NCI-H1694 treated with DMSO at 0.1 percent for 48 hours (cell line): ENCODE measurements at regions not wholly inside any gene's neighbourhood (a gene's known extent, or its start where the extent isn't known, plus 50 kb on each side); places are given as distances from the start of the nearest gene placed in this dataset.
A peak's percentile ranks its signal among the peaks of the same experiment; 100 is the strongest.

Experiments used
- DNase-seq: peaks from one replicate; lab custom pipeline; 2025; lab: John Stamatoyannopoulos, UW

DNA sequence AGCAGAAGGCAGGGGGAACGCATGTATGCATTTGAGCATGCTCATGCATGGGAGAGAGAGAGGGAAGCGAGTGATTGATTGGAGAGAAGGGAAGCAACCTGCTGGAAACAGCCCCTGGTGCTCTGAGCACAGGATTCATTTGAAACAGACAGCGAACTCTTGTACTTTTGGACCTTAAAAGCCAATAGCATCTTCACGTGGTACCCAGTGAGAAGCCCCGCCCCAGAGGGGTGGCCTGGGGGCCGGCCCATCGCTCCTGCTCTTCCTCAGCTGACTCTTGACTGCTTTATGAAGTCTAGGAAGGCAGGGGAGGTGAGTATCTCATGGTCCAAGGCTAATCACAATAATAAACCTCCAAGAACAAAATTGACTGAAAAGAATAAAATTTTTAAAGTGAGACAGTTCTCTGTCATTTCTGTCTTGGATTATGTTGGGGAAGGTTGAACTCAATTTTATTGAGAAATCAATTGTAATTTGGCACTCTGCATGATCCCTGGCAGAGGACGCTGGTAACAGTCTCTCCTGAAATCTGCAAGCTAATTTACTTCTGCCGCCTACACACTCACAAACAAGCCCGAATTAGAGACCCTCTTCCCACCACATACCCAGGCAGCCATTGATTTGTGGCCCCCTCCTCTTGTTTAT, 168.2 kb upstream of the PPARGC1A start:
- no peak for DNase-seq

DNA sequence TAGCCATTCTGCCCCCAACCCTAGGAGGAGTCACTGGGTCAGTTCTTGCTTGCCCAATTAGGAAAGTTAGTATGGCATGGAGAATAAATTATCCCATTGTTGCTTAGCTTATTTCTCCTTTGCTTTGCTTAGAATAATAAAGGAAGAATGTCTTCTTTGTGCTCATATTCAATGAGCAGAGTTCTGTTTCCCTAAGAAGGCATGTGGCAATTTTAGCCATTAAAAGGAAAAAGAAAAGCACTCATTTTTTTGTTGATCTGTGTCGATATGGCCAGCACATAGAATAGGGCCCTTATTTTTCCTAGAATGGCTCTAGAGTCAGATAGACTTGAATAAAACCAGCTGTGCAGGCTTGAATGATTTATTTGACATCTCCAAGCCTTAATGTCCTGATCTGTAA, 166.4 kb upstream of the PPARGC1A start:
- DNase-seq: no peak

DNA sequence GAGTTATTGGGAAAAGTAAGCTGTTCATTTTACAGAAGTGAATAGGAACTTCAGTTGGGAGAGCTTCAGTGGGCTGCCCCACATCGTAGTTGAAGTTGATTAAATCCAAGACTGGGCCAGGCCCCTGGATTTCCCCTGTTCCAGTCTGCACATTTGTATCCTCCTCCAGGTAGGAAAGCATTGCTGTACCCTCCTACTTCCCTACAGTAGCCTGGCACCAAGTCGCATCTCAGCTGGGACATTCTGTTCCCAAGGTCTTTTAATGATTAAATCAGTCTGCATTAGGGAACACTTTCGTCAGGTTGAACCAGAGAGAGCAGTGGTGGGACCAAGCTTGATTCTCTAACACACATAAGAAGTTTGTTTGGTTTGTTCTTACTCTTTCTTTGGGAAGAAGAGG, 165.8 kb upstream of the PPARGC1A start:
- no peak for DNase-seq

DNA sequence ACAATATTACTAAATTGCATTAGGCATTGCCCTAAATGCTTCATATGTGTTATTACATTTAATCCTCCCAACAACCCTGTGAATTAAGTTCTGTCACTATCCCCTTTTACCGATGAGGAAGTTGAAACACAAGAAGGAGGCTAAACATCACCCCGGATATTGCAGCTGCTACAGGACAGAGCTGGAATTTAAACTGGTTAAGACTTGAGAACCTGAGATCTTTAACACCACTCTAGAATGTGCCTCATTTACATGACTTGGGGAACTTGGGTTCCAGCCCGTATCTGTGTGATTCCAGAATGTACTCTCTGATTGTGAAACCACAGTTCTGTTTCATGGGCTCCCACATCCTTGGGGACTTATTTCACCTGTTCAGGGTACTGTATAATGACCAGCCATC, 165.1 kb upstream of the PPARGC1A start:
- DNase-seq: no peak

DNA sequence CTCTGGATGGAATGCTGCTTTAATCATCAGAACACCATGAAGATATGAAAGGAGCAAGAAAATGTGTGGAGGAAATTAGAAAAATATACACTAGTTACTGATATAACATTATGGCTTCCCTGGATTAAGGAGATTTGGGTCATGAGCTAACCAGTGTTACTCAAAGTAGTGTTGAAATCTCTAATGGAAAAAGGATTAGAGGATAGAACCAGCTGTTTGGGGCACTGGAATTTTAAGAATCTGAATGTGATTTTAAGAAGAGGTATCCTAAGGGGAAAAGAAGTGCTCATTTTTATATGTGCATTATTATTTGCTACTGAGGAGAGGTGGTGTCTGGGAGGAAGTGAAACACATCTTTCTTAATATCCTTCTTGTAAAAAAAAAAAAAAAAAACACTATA, 164.1 kb upstream of the PPARGC1A start:
- DNase-seq: no peak

DNA sequence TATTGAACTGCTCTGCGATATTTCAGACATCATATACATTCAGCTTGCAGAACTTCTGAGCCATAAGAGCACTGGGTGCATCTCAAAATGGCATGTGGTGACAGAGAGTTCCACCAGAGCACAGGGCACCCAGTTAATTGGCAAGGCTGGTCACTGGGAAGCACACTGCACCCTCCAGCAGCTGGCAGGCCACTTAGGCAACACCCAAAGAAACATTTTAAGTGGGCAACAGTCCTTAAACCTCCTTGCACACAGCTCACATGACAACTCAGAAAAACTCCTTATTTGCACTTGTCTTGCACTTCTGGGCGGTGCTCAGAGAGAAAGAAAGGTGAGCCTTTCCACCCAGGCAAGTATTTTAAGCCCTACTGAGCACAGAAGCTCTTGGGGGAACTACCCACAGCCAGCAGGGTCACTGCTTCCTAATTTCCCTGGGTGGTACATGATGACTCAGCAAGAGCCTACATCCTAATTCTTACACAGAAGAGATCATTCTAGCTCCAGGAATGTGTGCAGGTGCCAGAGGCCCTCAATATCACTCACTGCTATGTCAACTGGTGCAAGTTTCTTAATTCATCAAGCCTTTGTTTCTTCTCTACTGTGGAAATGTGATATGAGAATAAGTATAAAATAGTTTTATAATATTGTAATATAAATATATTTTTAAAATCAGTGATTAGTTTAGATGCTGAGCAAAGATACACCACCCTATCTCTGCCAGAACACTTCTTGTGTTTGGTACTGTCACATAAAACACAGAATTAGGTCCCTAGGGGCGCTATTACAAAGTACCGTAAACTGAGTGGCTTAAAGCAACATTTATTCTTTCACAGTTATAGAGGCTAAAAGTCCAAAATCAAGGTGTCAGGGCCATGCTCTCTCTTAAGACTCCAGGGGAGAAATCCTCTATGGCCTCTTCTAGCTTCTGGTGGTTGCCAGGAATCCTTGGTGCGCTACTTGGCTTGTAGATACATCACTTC, 155.1 kb upstream of the PPARGC1A start:
- DNase-seq: no peak

DNA sequence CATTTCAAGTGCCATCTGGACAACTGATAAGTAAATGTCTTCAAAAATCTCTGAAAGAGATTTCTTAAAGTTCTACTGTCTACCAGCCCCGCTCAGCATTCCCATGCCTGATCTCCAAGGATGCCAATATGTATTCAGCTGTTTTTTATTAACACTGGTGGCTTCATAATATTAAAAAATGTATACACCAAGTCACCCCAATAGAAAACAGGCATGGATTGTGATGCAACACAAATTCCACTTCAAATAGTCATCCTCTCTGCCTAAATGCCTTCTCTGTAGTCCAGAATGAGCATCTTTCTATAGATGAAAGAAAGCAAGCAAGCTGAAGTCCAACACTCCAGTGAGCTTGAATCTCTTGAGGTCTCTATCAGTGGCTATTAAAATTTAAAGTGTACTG, 152.2 kb upstream of the PPARGC1A start:
- no peak for DNase-seq

DNA sequence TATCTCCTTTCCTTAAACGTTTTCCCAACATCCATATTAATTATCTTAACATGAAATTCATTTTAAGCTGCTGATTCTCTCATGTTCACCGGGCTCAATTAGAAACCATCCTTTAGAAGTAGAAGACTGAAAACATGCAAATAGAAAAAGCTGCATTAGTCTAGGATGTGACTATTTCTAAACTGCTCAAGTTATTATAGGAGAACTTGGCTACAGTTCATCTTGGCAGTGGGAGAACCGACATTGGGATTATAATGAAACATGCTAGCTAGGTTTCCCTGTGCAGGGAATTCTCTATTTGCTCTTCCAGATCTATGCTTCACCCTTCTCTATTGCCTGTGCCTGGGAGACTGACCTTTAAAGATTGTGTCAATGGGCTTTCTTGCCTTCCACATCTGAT, 151.0 kb upstream of the PPARGC1A start:
- no peak for DNase-seq

DNA sequence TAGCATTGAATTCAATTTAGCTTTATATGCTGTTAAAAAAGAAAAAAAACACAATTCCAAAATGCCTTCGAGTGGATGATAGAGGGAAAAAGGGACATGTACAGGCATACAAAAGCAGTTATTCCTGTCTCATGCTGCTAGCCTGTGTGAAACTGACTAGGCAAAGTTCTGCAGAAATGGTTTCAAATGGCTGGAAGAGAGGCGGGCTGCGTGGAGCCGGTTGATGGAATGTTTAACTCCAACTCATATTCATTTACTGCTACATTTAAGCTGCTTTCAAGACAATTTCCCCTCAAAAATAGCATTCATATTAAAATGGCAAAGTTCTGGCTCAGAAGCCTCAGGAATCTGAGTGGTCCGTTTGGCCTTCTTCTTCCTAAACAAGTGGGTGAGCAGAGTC, 143.8 kb upstream of the PPARGC1A start:
- DNase-seq: no peak

DNA sequence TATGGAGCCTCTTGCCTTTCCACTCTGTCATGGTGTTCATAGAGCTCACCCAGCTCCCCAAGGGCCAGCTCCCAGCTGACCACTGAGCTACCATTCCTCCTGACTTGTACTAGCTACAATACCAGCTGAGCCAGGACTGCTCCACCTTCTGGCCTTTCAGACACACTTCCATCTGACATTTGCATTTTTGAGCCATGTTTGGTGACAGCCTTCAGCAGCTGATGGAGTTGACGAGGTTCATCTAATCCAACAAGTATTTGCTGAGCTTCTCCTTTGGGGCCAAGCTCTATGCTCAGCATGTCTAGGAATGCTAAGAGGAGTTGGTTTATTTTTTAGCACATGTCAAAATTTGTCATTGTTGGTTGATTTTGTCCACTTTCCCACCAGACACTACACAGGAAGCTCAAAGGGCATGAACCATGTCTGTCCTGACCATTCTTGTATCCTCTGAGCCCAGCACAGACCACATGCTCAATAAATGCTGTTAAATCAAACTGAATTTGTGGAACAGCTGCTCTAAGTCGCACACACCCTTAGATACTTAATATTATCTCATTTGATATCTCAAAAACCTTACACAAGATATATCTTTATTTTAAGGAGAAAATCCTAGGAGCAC, 142.6 kb upstream of the PPARGC1A start:
- DNase-seq: no peak

DNA sequence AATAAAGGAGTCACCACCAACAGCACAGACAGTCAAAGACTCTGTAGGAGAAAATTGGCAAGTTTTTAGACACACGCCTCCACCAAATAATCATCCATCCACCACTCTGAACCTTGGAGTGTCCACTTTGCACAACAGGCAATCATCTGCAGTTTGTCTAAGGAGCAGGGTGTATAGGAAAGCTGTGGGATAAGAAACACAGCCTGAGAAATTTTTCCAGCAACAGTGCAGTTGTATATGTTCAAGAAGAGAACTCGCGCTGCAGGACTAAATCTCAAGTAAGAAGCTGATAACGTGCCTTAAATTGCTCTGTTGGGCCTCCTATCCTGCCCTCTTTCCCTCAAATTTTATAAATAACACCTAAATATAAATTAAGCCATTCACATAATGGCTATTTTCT, 136.7 kb upstream of the PPARGC1A start:
- DNase-seq: no peak

DNA sequence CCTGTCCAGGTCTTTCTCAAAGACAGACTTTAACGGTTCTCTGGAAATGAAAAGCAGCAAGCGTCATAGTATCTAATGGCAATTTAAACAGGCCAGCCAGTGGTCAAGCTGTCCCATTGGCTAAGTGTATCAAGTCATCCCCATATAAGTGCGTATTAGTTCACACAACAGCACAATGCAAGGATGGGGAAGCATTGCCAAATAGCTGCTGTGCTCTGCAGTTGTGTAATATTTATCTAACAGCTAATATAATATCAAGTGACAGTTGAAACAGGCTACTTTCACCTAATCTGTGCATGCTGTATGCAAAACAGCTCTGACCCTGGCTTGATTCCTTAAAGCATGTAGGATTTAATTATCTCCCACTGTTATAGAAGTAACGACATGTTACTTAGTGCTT, 134.8 kb upstream of the PPARGC1A start:
- DNase-seq: no peak

DNA sequence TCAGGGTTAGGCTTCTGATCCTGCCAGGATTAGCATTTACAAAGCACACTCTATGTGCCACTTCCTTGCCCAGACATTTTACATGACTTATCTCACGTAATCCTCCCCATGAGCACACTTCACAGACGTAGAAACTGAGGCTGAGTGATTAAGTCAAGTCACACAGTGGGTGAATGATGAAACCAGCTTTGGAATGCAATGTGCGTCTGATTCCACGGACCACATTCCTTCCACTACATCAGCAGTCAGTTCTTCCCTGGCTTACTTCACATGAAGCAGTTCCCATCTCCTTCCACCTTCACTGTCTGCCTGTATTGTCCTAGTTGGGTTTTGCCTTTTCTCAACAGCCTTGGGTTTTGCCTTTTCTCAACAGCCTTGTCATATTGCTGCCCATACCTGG, 134.3 kb upstream of the PPARGC1A start:
- DNase-seq: no peak

DNA sequence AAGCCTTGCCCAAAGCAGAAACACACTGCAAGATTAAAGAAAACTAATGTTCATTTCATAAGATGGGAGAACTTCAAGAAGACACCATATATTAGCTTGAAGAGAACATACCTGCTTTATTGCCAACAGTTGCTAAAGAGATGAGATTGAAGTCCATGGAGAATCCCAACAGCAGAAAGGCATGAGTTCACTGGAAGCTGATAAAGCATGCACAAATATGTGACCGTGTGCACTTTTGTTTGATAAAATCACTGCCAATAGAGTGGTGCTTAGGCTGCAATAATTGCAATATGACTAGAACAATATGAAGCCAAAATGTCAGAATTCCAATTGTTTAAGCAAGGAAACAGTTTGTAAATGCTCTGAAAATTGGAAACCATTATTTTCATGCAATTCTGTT, 125.9 kb upstream of the PPARGC1A start:
- DNase-seq: no peak

DNA sequence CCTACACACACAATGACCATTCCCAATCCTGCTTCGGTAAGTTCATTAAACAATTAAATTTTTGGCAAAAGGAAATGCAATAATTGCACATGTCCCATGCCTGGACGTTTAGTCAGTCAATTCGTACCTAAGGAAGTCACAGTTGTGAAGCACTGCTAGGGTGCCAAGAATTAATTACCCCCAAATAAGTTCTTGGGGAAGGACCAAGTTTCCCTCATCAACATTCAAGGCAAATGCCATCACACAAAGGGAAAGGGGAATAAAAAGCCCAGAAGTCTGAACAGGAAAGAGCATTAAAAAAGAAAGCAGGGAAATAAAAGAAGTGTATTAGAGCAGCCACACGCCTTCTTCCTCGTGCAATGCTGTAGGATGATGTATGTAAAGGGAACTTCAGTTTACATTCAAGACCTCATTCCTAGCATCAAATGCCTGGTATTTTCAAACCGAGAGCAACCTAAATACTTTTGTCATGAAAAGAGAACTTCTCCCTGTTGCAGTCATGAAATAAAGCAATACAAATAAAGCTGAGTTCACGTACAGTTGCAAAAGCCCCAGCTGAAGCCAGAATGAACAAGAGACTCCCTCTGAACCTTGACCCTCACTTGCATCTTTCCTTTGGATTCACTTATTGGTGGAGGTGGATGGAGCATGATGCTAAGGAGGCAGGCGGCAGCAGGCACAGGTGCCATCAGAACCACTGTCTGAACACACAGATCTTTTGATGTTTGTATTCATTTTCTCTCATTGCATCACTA, 124.0 kb upstream of the PPARGC1A start:
- DNase-seq: no peak

DNA sequence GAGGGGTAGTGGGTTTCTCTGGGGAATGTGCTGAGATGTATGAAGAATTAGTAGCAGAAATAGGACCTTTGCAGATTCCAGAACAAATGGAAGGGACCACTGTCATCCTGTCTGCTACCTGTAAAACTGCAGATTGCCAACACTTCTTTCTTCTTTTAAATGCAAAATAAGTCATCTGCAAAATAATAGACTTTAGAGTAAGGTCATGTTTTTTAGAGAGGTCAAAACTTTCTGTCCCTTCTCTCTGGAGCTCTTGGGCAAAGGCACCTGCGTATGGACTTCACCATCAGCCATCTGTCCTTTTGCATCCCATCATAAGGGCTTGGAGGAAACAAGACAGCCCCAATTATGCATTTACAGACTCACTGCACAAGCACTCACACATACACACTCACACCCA, 121.1 kb upstream of the PPARGC1A start:
- DNase-seq: no peak

DNA sequence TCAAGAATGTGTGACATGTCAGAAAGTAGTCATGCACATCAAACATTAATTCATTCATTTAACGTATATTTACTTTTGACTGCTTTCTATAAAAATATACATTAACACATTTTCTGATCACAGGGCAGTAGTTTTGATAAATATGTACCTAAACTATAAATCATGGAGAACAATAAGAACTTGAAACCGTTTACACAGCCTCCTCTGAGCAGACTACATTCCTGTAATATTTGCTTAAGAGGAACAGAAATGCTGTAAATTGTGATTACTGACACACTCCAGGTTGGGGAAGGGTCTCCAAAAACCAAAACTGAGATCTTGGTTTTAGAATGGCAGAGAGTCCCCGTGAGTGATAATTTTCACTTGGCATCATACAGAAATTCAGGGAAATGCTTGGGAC, 120.7 kb upstream of the PPARGC1A start:
- DNase-seq: peak; percentile 13

DNA sequence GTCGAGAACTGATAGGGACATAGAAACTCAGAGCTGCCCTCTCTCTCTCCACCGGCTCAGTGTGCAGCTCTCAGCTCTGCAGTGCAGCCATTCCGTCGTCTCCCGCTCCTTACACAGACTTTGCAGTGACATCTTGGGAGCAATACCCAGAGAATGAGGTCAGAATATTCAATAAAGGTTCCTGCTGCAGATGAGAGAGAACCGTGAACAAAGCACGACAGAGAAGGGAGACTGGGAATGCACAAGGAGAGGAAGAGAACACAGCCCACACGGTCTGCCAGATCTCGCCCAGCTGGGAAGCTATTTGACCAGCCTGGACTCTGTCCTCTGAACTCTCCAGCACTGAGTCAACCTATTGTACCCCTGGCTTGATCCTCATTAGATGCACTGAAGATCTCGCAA, 118.0 kb upstream of the PPARGC1A start:
- DNase-seq: no peak

DNA sequence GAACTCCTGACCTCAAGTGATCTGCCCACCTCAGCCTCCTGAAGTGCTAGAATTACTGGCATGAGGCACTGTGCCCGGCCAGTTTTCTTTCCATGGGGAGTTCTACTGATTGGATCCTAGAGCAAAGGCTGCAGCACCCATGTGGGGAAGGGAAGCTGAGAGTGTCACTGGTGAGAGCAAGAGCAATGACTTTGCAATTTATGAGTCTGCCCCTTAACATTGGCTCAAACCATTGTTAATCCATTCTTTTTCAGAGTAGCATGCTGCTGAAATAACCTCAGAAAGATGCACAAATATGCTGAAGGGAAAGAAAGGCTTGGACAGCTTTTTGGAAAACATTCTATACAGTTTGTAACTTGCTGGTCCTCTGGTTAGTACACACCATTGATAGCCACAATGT, 116.4 kb upstream of the PPARGC1A start:
- no peak for DNase-seq

DNA sequence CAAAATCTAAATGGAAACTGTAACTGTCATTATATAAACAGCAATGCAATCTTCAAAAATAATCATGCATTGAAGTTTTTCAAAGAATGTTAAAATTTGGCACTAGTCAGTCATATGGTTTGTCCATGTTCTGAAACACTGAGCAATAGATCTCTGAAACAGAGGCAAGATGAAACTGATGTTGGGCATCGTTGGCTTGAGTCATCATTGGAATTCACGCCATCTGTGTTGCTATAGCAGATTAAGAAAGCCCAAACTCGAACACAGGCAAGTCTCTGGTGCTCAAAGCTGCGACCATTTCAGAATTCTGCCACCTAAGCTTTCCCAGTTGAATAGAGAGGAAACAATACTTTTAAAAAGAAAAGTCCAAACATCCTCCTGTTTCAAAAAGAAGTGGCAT, 114.1 kb upstream of the PPARGC1A start:
- no peak for DNase-seq

DNA sequence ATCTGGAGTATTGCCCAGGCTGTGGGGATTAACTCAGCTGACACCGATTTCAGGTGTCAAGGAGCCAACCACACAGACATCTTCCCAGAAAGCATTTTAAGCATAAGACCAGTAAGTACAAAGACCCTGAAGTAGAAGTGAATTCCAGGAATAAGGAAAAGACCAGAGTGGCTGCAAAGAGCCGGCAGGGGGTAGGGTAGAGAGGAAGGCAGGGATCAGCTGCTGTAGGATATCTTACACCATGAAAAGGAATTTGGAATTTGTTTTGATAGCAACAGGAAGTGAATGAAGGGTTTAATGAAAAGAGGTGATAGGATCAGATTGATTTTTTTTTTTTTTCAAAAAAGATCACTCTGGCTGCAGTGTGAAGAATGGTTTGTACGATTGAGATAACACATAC, 113.6 kb upstream of the PPARGC1A start:
- no peak for DNase-seq

DNA sequence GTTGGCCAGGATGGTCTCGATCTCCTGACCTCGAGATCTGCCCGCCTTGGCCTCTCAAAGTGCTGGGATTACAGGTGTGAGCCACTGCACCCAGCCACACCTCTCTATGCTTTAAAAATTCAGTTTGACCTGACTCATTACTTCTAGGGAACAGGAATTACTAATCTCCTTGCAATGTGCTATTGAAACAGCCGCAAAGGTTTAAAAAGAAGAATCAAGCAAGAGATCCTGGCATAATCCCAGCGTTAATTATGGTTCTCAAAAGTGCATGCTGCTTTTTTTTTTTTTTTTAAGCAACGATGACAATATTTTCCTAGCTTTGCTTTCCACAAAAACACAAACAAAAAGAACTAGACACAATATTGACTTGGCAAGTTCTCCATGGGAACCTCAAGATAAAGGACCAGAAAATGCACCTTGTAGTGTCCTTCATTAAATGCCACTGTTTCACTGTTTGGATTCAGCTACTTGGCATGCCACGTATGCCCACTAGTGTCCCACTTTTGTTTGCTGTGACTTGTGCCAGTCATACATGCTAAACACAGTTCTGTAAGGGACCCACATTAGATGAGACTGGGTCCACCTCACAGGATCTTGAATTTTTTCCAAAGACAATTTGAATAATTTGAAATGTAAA, 112.6 kb upstream of the PPARGC1A start:
- DNase-seq: no peak
